Heart right ventricle (tissue), 16 donors: ENCODE measurements at regions not wholly inside any gene's neighbourhood (a gene's known extent, or its start where the extent isn't known, plus 50 kb on each side); places are given as distances from the start of the nearest gene placed in this dataset.

Experiments
- ATAC-seq, 8 donors: fragments of 200-7000 bp; cut with Tn5 transposase; one replicate each; pipeline ENCODE4 v1.9.1; 2020; ENCODE audit warnings: mild to moderate bottlenecking in 8 of 8, moderate library complexity in 8 of 8, moderate number of reproducible peaks in 1 of 8
- DNase-seq, 2 donors: peaks; one replicate each; pipeline ENCODE4 v3.0.0-alpha.2; 2020
- H3K27ac ChIP-seq, 10 donors: fragments of 200-600 bp; sonication (generic) in 2 of 10; one replicate each; pipeline versions ENCODE4 v1.5.0 to v1.8.0; 2020 to 2022; ENCODE audit warnings: mild to moderate bottlenecking in 3 of 10
- H3K27me3 ChIP-seq, 7 donors: fragments of 200-600 bp; one replicate each; pipeline ENCODE4 v1.8.0; 2021 to 2022; ENCODE audit warnings: mild to moderate bottlenecking in 2 of 7
- H3K36me3 ChIP-seq, 9 donors: fragments of 200-600 bp; sonication (generic) in 1 of 9; one replicate each; pipeline versions ENCODE4 v1.5.0 to v1.8.0; 2020 to 2022; ENCODE audit warnings: mild to moderate bottlenecking in 2 of 9
- H3K4me1 ChIP-seq, 9 donors: fragments of 200-600 bp; sonication (generic) in 1 of 9; one replicate each; pipeline versions ENCODE4 v1.5.0 to v1.8.0; 2020 to 2022; ENCODE audit warnings: mild to moderate bottlenecking in 4 of 9
- H3K4me3 ChIP-seq, 10 donors: fragments of 200-600 bp; sonication (generic) in 2 of 10; one replicate each; pipeline versions ENCODE4 v1.5.0 to v1.8.0; 2020 to 2022; ENCODE audit warnings: mild to moderate bottlenecking in 7 of 10, moderate library complexity in 2 of 10
- H3K9me3 ChIP-seq, 11 donors: fragments of 200-600 bp in 10 of 11; sonication (generic) in 2 of 11; one replicate each; pipeline versions ENCODE4 v1.5.0 to v1.8.0; 2013 to 2022; ENCODE audit warnings: mild to moderate bottlenecking in 2 of 11, control low read depth in 1 of 11, moderate library complexity in 1 of 11
- CTCF ChIP-seq, 9 donors: fragments of 200-600 bp; sonication (generic) in 2 of 9; IDR thresholded peaks; one replicate each; pipeline versions ENCODE4 v1.5.0 to v1.8.0; 2021 to 2022; ENCODE audit warnings: antibody characterized with exemption in 9 of 9, mild to moderate bottlenecking in 5 of 9, moderate library complexity in 1 of 9
- WGBS, 2 donors: extraction: QIAGEN DNeasy Blood & Tissue Kit; methylation state at CpG; one replicate each; pipeline ENCODE4 v1.1.7; 2013; ENCODE audit warnings: inconsistent platforms in 1 of 2; 5-methylcytosine and 5-hydroxymethylcytosine counted together
- intact Hi-C, 10 donors: fragments of 100-400 bp; cut with DNase I; formaldehyde crosslinking; loops; one replicate each; pipeline versions ENCODE4 v1.11.1 to v1.14.2; 2022
- donor health status: Arrhythmogenic right ventricular cardiomyopathy.
- donor health status: ischemic (EF 13 %, LVEDD 7.1; RV severe dilation, severe dysfunction).
- donor health status: healthy with polysubstance abuse.
- donor health status: DM: no; HTN: yes; CAD: no.
- donor health status: DM: no; HTN: no; CAD: no.
- donor health status: ischemic (EF 25% LVEDD 6.9; RV normal size, moderate dysfunction).
- donor health status: ischemic (EF 25% LVEDD 5.7; RV mildly dilated, moderate dysfunction).
- donor health status: healthy.
- donor health status: DM: yes; HTN: yes; CAD: no.
- donor health status: Ischemic cardiomyopathy.
- donor health status: ischemic (EF 35%, LVEDD 5.7; RV mildly dilated, moderate dysfunction).
- donor health status: nonischemic (EF 11% LVEDD 7.7; RV severe dilation, severe dysfunction).
- donor health status: DM: yes; HTN: yes; CAD: no.
- donor health status: PGD.
- donor health status: ischemic (EF 29% LVEDD 5.4; RV normal size, mild dysfunction).
- donor health status: nonischemic (EF 23%, LVEDD 6.1; RV moderate dilation, normal function).

DNA sequence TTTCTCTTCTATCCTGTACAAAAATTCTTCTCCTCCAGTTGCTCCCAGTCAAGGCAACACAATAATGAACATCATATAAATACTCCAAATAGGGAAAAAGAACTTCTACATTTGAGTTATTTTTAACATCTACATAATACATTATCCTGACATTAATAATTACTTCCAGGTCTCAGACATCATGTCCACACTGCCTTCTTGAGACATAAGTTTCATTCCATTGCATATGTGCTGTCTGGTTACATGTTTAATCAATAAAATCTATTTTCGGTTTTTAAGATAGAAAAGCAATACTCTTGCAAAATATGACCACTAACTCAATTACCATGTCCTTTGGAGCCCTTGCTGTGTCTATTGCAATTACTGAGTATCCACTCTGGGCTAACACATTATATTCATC lies 881.9 kb downstream of the GALC start:
- H3K4me1 ChIP-seq, result no peaks in the 10 kb centered on the region
- H3K4me3 ChIP-seq, result no peak overlapping the region
- 75 to 89% methylated on average over 1 of the region's 1 CpG for WGBS, 2 donors
- DNase-seq (no peak), ATAC-seq (no peak)
- H3K9me3 ChIP-seq, result no peaks in the 10 kb centered on the region
- no peak overlapping the region for H3K27ac ChIP-seq
- no peaks in the 10 kb centered on the region for H3K36me3 ChIP-seq
- no peak for TF ChIP-seq CTCF (IDR thresholded peaks at IDR 0.05)
- no peaks in the 10 kb centered on the region for H3K27me3 ChIP-seq
- intact Hi-C loops, result no loop called here

- no peak overlapping the region for H3K27ac ChIP-seq
- no peaks in the 10 kb centered on the region for H3K36me3 ChIP-seq
- H3K27me3 ChIP-seq, result no peaks in the 10 kb centered on the region
- no peak for ATAC-seq
- no peak for DNase-seq
- H3K9me3 ChIP-seq, result no peaks in the 10 kb centered on the region
- TF ChIP-seq CTCF (IDR thresholded peaks at IDR 0.05), result no peak
- intact Hi-C loops, result no loop called here
- WGBS, 2 donors, result 82 to 83% methylated on average over 3 of the region's 3 CpGs
- H3K4me3 ChIP-seq, result no peak overlapping the region
- H3K4me1 ChIP-seq, result no peaks in the 10 kb centered on the region
These were observed 883.7 kb downstream of the GALC start for GRCh38 chr14:87109271-87109670.

- 61 to 67% methylated on average over 3 of the region's 3 CpGs for WGBS, 2 donors
- ATAC-seq (no peak), DNase-seq (no peak)
- TF ChIP-seq CTCF (IDR thresholded peaks at IDR 0.05), result no peak
- intact Hi-C loops, result no loop called here
- Histone ChIP-seq H3K27me3 (no peaks in the 10 kb centered on the region), H3K27ac (no peak overlapping the region), H3K4me1 (no peaks in the 10 kb centered on the region), H3K9me3 (no peaks in the 10 kb centered on the region), H3K4me3 (no peak overlapping the region), H3K36me3 (no peaks in the 10 kb centered on the region)
These were observed 884.3 kb downstream of the GALC start for GRCh38 chr14:87108726-87109125.

DNA sequence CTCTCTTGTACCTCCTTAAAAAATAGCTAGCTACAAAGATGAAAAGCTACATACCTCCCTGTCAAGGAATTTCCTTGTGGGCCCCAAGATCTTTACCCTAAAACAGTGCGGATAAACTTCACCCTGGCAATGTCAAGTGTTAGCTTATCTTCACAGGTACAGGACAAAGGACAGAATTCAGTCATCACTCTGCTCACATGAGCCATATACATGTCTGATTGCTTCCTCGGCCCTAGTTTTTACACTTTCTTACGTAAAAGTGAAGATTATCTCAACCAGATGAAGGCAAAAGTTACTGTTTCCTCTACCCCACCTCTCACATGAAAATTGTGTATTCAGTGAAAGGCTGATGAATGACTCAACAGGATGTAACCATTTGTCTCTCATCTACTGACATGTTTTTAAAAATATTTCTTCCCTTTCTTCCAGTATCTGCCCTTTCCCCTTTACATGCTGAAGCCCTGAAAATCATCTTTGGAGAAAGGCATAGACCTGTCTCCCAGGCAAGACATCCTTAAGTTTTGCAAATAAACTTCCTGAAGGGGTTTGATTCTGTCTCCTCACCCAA lies 890.1 kb downstream of the GALC start:
- no peak for DNase-seq
- Histone ChIP-seq H3K9me3 (no peaks in the 10 kb centered on the region), H3K27me3 (no peaks in the 10 kb centered on the region), H3K36me3 (no peaks in the 10 kb centered on the region), H3K4me3 (no peak overlapping the region), H3K27ac (no peak overlapping the region), H3K4me1 (no peaks in the 10 kb centered on the region)
- no peak for ATAC-seq
- no peak for TF ChIP-seq CTCF (IDR thresholded peaks at IDR 0.05)
- 61 to 67% methylated on average over 3 of the region's 3 CpGs for WGBS, 2 donors
- intact Hi-C loops, result no loop called here
